T-helper 2 cell treated with Interferon-gamma antibody and Interleukin-4, amounts not matched to agents 100 ng/mL and 5 ng/mL, for 36 hours (primary cell): ENCODE measurements at regions not wholly inside any gene's neighbourhood (a gene's known extent, or its start where the extent isn't known, plus 50 kb on each side); places are given as distances from the start of the nearest gene placed in this dataset.
"Not testable (repeated sequence)": the region's sequence is repeated elsewhere in the genome, so short reads cannot be mapped to it uniquely, and the experiment has no call there.

Experiments used
- intact Hi-C: fragments of 100-400 bp; cut with micrococcal nuclease; formaldehyde crosslinking; loops from one replicate; pipeline ENCODE4 v1.15.1; 2023

DNA sequence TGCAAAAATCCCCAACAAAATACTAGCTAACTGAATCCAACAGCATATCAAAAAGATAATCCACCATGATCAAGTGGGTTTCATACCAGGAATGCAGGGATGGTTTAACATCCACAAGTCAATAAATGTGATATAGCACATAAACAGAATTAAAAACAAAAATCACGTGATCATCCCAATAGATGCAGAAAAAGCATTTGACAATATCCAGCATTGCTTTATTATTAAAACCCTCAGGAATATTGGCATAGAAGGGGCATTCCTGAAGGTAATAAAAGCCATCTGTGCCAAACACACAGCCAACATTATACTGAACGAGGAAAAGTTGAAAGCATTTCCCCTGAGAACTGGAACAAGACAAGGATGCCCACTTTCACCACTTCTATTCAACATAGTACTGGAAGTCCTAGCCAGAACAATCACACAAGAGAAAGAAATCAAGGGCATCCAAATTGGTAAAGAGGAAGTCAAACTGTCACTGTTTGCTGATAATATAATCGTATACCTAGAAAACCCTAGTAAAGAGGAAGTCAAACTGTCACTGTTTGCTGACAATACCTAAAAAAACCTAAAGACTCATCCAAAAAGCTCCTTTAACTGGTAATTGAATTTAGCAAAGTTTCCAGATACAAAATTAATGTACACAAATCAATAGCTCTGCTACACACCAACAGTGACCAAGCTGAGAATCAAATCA is 109.8 kb downstream of the RNASET2 start:
- intact Hi-C loops = not testable (repeated sequence)

DNA sequence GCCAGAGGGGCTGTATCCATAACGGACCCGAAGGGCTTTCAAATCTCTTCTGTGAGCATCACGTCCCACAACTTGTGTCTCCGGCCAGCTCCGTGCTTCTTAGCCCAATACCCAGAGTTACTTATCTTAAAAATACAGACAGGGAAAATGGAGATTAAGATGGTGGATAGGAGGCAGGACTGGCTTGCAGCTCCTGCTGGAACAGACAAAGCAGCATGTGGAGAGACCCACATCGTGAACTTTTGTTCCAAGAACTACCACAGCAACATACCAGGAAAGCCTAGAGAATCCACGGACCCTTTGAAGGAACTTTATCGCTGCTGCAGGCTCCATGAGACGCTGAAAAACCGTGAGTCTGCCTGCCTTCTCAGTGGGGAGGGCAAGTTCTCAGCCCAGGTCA is 113.7 kb downstream of the RNASET2 start:
- intact Hi-C loops = no loop called here

DNA sequence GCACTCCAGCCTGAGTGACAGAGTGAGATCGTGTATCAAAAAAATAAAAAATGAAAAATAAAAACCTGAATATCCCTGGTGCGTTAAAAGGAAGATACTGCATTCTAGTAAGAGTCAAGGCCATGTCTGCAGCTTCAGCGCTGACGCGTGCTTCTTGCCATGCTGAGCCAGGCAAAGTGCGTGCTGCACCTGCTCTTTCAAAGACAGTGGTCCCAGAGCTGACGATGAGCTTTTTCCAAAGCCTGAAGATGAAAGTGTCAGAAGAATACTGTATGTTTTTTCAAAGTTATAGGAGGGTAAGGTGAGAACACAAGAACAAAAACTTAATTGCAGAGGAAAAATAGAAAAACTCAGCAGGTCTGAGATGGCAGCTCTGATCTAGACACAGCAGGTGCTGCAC is 115.1 kb downstream of the RNASET2 start:
- intact Hi-C loops = no loop called here

DNA sequence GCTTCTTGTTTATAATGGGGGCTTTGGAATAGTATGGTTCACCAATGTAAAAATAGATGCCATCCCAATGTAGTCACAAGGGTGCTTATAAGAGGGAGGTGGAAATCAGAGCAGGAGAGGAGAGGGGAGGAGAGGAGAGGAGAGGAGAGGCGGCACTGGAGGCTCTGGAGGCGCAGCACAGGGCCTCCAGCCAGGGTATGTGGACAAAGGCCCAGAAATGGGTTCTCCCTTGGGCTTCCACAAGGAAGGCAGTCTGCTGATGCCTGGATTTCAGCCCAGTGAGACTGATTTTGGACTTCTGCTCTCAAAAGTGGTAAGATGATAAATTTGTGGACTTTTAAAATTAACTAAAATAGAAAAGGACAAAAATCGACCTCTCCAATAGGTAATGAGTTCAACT is 116.8 kb downstream of the RNASET2 start:
- intact Hi-C loops = no loop called here

DNA sequence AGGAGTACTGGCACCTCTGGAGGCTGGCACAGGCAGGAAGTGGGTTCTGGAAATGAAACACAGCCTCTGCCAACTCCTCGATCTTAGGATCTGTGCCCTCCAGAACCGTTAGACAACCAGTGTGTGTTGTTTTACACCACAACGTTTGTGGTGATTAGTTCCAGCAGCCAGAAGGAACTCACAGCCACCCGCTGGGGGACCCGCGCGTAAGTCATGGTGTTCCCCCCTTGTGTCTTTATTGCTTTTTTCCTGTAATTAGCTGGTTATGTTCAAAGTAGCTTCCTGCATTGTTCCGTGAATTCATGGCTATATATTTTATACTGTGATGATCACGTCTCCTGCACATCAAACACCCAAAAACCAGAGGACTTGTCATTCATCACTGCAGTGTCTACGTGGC is 117.4 kb downstream of the RNASET2 start:
- intact Hi-C loops = no loop called here

DNA sequence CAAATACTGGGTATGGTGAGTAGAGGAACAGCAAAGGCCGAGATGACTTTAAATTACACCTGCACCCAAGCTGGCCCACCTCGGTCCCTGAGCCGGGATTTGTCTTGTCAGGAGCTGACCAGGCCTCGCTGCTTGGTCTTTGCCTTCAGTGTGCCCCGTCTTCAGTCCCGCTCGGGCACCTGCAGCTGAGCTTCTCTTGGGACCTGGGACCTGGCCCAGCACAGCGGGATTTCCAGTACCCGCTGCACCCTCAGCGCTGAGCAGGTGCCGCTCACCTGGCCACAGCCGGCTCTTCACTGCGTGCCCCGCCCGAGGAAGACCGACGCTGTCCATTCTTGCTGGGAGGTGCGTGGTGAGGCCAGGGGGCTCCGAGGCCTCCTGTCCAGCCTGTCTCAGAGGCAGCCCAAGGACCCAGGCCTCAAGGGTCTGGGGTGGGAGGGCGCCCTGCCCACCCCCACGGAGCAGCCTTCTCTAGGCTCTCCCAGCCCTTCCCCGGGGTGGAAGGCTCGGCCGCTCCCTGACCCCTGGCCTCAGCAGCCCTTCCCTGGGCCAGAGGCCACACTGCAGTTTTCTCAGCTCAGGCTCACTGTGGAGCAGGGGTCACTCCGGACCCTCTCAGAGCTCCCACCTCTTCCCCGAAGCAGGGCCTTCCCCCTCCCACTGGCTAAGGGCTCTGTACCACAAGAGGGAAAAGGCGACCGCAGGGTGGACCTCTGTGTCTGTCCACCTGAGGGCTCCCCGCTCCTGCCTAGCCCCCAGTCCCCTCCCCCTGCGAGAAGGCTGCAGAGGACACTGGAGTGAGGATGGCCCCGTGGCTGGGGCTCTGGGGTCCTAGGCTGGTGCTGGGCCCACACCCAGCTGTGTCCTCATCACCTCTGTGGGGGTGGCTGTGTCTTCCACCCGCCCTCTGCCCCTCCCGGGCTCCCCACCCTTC is 119.3 kb downstream of the RNASET2 start:
- intact Hi-C loops = no loop called here

DNA sequence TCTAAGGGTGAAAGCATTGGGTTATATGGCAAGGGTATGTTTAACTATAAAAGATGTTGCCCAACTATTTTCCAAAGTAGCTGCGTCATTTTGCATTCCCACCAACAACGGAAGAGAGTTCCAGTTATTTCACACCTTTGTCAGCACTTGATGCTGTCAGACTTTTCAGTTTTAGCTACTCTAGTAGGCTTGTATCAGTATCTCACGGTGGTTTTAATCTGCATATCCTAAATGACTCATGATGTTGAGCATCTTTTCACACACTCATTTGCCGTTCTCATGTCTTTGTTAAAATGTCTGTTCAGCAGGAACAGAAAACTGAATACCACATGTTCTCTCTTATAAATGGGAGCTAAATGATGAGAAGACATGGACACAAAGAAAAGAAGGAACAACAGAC is 122.3 kb downstream of the RNASET2 start:
- intact Hi-C loops = no loop called here

DNA sequence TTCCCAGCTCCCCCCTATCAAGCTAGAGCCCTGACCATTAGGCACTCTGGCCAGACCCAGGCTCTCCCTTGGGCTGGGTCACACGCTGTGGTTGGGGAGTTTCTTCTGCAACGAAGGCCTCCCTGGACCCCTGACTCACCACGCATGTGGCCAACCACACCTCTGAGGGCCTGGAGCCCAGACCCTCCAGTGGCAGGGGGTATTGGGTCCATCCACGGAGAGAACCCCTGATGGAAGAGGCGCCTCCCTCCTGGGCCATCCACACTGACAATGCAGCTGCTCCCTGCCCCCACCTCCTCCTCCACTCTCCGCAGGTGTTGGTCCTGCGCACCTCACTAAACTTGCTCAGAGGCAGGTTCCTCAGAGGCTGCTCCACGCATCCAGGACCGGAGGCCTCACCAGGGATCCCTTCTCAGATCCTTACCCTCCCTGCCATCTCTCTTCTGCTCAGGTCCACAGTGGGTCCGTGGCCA is 125.4 kb downstream of the RNASET2 start:
- intact Hi-C loops = no loop called here

DNA sequence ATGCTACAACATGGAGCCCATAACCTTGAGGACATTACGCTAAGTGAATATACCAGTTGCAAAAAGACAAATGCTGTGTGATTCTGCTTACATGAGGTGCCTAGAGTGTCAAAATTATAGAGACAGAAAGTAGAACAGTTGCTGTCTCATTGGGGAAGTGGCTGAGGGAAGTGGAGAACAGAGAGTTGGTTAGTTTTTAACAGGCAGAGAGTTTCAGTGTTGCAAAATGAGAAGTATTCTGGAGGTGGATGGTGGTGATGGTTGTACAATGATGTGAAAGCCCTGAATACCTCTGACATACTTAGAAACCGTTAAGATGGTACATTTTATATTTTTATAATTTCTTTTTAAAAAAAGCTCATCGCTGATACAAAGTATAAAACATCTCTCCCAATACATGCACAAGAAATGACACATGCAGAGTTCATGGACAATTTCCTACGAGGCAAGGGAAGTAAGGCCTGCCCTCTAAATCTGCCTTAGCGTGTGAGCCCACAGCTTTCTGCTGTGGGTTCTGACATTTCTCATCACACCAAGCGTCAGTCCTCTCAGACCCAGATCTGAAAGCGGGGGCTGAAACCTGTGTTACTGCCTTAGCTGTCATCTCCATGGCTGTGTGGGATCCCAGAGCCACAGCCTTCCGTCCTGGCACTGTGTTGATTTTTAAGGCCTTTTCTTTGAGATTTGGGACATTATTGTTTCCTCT is 126.0 kb downstream of the RNASET2 start:
- intact Hi-C loops = no loop called here

DNA sequence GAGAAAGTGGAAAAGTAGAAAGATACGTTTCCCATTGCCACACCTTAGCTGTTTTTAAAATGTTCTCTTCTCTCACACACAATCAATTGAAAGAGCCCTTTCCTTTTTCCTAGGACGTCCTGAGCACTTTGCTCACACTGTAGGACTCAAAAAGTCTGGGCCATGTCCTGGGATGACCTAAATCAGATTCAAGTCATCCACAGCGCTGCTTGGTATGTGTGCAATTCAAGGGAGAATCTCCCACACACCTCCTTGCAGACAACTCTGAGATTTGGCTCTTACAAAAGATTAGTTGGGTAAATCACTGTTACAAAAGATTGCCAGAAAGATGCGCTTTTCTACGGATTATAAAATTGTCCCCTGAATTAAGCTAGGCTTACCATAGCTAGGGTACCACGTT is 130.1 kb downstream of the RNASET2 start:
- intact Hi-C loops = no loop called here

DNA sequence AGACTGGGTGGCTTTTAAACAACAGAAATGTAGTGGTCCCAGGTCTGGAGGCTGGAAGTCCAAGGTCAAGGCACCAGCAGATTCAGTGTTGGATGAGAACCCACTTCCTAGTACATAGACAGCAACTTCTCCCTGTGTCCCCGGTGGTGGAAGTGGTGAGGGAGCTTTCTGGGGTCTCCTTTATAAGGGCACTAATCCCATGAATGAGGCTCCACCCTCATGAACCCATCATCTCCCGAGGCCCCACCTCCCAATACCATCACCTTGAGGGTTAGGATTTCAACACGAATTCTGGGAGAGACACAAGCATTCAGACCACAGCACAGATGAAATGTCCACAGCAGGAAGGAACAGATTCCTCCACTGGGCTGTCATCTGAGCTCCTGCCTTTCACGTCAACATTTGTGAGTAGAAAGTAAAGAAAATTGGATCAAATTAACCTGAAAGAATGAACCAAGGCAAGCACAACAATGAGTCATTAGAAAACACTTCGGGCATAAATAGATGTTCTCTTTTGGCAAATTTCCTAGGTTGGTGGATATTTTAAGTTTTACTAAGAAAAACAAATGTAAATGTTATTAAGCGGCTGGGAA is 130.7 kb downstream of the RNASET2 start:
- intact Hi-C loops = no loop called here

DNA sequence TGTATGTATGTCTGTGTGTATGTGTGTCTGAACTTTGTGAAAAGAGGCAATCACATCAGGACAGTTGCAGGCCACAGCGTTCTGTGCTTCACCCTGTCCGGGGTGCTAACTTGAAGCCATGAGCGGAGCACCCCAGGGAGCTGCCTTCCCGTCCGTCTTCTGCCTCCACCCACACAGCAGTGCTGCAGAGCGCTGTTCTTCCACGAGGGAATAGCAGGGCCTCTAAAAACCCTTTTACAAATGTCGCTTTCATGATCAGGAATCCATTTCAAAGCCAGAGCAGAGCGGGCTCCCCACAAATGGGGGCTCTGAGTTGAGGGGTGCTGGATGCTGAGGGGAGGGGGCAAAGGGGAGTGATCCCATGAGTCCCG is 131.5 kb downstream of the RNASET2 start:
- intact Hi-C loops = no loop called here

DNA sequence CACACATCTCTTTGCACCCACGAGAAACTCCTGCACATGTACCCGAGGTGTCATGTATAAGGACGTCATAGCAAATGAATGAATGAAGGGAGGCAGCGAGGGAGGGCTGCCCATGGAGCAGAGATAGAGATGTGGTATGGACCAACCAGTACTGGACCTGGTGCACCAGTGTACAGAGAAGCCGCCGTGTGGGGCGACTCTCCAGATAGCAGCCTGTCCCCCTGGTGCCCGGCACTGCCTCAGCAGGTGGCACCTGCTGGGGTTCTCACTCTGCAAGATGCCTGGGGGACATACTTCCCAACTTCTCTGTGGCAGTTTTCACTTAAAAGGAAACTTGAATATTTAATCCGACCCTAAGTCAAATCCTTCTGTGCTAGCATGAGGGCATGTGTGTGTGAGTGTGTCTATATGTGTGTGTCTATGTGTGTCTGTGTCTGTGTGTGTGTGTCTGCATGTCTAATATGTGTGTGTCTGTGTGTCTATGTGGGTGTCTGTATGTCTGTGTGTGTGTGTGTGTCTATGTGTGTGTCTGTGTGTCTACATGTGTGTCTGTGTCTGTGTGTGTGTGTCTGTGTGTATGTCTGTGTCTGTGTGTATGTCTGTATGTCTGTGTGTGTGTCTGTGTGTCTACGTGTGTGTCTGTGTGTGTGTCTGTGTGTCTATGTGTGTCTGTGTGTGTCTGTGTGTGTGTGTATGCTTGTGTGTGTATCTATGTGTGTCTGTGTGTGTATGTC is 132.0 kb downstream of the RNASET2 start:
- intact Hi-C loops = no loop called here

DNA sequence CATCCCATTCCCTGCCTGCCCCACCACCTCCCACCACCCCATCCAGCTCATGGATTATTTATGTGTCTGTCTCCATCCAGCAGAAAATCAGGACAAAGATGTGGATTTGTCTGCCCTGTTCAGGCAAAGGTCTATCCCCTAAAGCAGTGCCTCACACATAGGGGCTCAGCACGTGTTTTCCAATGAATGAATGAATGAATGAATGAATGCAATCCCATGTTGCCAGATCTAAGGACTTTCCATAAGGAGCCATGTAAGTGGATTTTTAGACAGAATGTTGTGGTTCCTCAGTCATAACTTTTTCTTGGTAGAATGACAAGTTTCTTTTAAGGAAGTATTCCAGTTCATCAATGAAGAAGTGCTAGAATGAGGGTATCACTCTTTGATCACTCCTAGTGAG is 133.7 kb downstream of the RNASET2 start:
- intact Hi-C loops = no loop called here

DNA sequence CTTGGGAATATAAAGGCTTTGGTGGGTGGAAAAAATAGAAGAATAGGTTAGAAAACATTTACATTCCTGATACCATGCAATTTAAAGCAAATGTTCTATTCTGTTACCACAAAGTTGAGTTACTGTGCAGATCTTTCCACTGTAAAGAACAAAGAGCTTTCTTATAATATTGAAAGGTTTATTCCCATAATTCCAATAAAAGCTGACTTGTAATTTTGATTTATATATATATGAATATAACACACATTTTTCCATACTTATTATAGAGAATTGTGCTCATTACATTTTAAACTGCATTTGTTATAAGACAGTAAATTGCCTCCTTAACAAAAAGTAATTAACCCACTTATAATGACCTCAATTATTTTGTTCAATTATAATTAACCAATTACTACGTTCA is 135.9 kb downstream of the RNASET2 start:
- intact Hi-C loops = no loop called here

DNA sequence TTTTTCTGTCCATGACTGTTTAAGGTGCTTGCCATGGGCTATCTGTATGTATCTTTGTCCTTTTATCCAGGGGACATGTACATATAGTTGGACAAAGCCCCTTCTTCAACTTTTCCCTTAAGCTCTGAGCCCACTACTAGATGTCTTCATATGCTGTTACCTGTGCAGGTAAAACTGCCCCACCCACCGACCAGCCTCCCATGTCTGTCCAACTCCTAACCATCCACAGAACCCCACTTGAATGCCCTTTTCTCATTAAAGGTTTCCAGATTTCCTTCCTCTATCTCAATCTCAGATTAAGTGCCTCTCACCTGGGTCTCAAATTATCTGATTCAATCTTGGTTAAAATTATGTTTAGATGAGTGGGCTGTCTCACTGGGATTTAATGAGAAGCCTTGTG is 136.3 kb downstream of the RNASET2 start:
- intact Hi-C loops = no loop called here

DNA sequence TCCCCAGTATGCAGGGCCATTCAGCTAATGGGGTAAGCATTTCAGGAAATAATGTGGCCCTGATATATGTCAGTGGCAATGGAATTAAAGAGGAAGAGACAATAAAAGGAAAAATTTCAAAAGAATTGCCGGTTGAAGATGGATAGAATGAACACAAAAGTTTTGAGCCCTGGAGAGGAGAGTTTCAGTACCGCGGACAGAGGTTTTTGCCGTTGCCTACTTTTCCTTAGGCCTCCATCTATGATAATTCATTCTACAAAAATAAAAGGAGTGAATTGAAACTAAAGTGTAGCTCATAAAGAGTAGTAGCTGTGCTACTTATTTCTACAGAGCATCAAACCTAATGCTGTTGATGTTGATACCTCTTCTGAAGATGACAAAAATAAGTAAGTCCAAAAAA is 140.7 kb downstream of the RNASET2 start:
- intact Hi-C loops = no loop called here

DNA sequence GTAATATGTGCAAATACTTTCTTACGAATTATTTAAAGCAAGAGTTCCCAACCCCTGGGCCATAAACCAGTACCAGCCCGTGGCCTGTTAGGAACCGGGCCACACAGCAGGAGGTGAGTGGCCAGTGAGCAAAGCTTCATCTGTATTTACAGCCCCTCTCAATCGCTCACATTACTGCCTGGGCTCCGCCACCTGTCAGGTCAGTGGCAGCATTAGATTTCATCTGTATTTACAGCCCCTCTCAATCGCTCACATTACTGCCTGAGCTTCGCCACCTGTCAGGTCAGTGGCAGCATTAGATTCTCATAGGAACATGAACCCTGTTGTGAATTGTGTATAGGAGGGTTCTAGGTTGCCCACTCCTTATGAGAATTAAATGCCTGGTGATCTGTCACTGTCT is 142.0 kb downstream of the RNASET2 start:
- intact Hi-C loops = no loop called here

DNA sequence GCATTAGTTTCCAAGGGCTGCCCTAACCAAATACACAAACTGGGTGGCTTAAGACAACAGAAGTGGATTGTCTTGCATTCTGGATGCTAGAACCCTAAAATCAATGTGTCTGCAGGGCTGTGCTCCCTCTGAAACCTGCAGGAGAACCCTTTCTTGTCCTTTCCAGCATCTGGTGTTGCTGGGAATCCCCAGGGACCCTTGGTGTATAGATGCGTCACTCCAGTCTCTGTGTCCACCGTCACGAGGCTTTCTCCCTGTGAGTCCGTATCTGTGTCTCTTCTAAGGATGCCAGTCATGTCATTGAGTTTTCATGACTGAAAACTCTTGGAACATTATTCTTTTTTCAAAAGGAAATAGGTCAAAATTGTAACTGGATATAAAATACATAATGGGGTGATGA is 142.9 kb downstream of the RNASET2 start:
- intact Hi-C loops = no loop called here

DNA sequence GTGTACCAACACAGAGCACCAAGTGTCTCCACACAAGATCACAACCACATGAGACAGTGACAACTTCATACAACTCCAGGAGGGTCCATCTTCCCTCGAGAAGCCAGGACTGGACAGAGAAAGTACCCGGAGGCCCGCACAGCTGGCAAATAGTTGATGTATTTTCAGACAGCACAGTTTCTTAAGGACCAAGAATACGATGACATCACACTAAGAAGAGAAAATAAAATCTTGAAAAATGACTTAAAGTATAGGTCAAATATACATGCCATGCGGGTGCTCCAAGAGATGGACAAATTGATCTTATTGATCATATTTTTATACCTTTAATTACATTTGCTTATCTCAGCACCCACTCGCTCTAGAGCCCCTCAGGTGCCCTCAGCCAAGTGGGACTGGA is 145.5 kb downstream of the RNASET2 start:
- intact Hi-C loops = no loop called here

DNA sequence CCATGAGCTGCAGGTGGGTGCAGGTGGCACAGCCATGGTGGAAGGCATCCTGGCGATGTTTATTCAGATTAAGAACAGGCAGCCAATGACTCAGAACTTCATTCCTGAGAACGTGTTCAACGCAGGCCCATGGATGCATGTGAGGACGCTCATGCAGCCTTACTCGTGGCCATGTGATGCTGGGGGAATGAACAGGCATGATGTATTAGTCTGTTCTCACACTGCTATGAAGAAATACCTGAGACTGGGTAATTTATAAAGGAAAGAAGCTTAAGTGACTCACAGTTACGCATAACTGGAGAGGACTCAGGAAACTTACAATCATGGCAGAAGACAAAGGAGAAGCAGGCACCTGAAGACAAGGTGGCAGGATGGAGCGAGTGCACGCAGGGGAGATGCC is 146.6 kb downstream of the RNASET2 start:
- intact Hi-C loops = no loop called here
